ENCODE measurements at regions not wholly inside any gene's neighbourhood (a gene's known extent, or its start where the extent isn't known, plus 50 kb on each side); places are given as distances from the start of the nearest gene placed in this dataset.

- peak in 1 of 2 donors; percentile 33 for TF ChIP-seq POLR2AphosphoS5 (IDR thresholded peaks at IDR 0.05; ENCODE audit: insufficient read depth in 1 of 2, low read depth in 1 of 2)
- TF ChIP-seq CTCF (IDR thresholded peaks at IDR 0.05), result no peak
These were observed 338.7 kb downstream of the FBXW7 start for GRCh38 chr4:152197211-152197610.

Measured in vagina (tissue), 2 donors.